ACC112 (cell line): ENCODE measurements at regions not wholly inside any gene's neighbourhood (a gene's known extent, or its start where the extent isn't known, plus 50 kb on each side); places are given as distances from the start of the nearest gene placed in this dataset.
"Not testable (repeated sequence)": the region's sequence is repeated elsewhere in the genome, so short reads cannot be mapped to it uniquely, and the experiment has no call there.

Experiments
- H2AFZ ChIP-seq: fragments of 200-600 bp; sonication (generic); one replicate; pipeline ENCODE4 v1.6.0; 2017; ENCODE audit warnings: antibody characterized with exemption, low read length; ENCODE audit not compliant: unreplicated experiment
- H3K27ac ChIP-seq: fragments of 200-600 bp; sonication (generic); 2 replicates; pipeline ENCODE4 v1.5.1; 2014; ENCODE audit warnings: low read depth, mild to moderate bottlenecking, antibody characterized with exemption, low read length, moderate library complexity
- H3K27me3 ChIP-seq: fragments of 200-600 bp; sonication (generic); 2 replicates; pipeline ENCODE4 v1.6.1; 2014; ENCODE audit warnings: mild to moderate bottlenecking, antibody characterized with exemption, low read length, moderate library complexity, mixed read lengths; ENCODE audit not compliant: insufficient read depth
- H3K36me3 ChIP-seq: fragments of 200-600 bp; sonication (generic); 2 replicates; pipeline ENCODE4 v1.6.1; 2016; ENCODE audit warnings: mild to moderate bottlenecking, antibody characterized with exemption, low read length, moderate library complexity, mixed read lengths; ENCODE audit not compliant: insufficient read depth
- H3K4me1 ChIP-seq: fragments of 200-600 bp; sonication (generic); one replicate; pipeline ENCODE4 v1.6.1; 2016; ENCODE audit warnings: low read length, mixed read lengths; ENCODE audit not compliant: insufficient read depth, unreplicated experiment, control insufficient read depth
- H3K4me3 ChIP-seq: fragments of 200-600 bp; sonication (generic); 2 replicates; pipeline ENCODE4 v1.5.1; 2014; ENCODE audit warnings: mild to moderate bottlenecking, low read depth, low read length
- H3K79me2 ChIP-seq: fragments of 200-600 bp; sonication (generic); one replicate; pipeline ENCODE4 v1.6.0; 2016; ENCODE audit warnings: low read length; ENCODE audit not compliant: control insufficient read depth, unreplicated experiment, insufficient read depth

DNA sequence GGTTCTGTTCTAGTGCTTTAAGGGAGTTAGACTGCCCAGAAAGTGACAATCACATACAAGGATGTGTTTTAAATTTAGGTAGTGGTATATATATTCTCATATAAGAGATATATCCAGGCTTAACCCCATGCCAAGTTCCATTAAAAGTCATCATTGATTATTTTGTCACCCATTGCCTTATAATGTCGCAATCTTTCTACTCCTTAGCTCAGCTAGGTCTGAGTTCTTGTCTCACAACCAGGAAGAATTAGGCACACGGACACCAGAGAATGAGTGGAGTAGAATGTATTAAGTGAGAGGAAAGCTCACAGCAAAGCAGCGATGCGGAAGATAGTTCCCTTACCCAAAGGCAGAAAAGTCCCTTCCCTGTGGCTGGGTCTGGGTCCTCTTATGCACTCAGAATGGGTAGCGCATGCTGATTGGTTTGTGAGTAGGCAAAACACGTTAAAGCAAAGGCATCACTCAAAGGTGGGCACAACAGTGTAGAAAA, 197.2 kb upstream of the AHR start:
- no peak overlapping the region for H2AFZ ChIP-seq
- H3K27me3 ChIP-seq: no peaks in the 10 kb centered on the region
- H3K4me1 ChIP-seq: peaks cover 6% of the 10 kb centered on the region
- no peaks in the 10 kb centered on the region for H3K79me2 ChIP-seq
- no peak overlapping the region for H3K27ac ChIP-seq
- H3K4me3 ChIP-seq: no peak overlapping the region
- no peaks in the 10 kb centered on the region for H3K36me3 ChIP-seq

DNA sequence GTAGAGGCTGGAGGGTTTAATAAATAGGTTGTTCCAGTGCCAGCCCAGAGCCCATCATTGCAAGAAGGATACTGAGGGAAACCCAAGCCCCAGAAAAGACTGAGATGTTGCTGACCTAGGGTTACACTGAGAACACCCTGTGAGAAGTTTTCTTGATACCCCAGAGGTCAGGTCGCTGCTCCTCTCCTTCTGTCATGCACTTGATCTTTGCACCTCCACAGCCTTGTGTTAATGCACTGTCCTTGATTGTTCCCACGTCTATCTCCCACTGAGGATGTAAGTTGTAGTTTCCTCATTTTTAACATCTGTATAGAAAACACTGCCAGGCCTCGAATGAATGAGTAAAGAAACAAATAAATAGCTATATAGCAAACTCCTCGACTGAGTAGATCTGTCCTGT, 195.3 kb upstream of the AHR start:
- H3K4me1 ChIP-seq: peaks cover 6% of the 10 kb centered on the region
- no peak overlapping the region for H2AFZ ChIP-seq
- H3K79me2 ChIP-seq: no peaks in the 10 kb centered on the region
- H3K36me3 ChIP-seq: no peaks in the 10 kb centered on the region
- no peak overlapping the region for H3K27ac ChIP-seq
- no peak overlapping the region for H3K4me3 ChIP-seq
- no peaks in the 10 kb centered on the region for H3K27me3 ChIP-seq

DNA sequence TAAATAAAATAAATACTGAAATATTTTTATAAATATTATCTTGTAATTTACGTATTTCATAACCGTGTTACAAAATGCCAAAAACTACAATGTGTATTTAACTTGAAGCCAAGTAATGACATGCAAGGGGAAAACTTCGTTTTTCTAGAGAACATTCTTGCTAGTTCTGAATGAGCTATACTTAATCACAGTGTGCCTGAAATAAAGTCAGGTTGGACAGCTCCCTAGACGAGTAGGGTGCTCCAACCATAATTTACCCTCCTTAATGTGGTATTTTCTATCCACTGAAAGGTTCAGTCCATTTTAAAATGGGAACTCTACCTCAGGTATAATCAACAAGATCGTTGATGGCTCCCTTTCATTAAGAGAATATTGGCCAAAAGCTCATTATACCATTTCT, 194.5 kb upstream of the AHR start:
- Histone ChIP-seq H3K27ac (no peak overlapping the region), H3K79me2 (no peaks in the 10 kb centered on the region), H3K4me3 (no peak overlapping the region), H3K4me1 (peaks cover 9% of the 10 kb centered on the region), H2AFZ (no peak overlapping the region), H3K36me3 (no peaks in the 10 kb centered on the region), H3K27me3 (no peaks in the 10 kb centered on the region)

DNA sequence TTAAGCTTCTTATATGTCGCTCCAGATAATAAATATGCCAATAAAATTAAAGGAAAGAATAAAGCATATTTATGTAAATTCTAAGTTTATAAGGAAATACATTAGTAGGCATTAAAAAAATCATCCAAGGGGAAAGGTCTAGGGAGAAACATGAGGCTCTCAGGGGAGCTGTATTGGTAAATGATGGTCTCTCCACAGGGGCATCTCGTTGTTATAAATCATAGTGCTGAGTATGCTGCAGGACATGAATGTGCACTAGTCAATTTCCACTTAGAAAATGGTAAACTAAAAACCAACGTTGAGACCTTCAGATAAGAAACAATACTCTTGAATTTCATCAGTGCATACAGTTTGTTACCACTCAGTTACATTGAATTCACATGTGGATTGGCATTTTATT, 194.0 kb upstream of the AHR start:
- H3K4me1 ChIP-seq: peaks cover 8% of the 10 kb centered on the region
- no peaks in the 10 kb centered on the region for H3K79me2 ChIP-seq
- no peak overlapping the region for H3K4me3 ChIP-seq
- no peaks in the 10 kb centered on the region for H3K27me3 ChIP-seq
- H3K27ac ChIP-seq: no peak overlapping the region
- no peak overlapping the region for H2AFZ ChIP-seq
- no peaks in the 10 kb centered on the region for H3K36me3 ChIP-seq

DNA sequence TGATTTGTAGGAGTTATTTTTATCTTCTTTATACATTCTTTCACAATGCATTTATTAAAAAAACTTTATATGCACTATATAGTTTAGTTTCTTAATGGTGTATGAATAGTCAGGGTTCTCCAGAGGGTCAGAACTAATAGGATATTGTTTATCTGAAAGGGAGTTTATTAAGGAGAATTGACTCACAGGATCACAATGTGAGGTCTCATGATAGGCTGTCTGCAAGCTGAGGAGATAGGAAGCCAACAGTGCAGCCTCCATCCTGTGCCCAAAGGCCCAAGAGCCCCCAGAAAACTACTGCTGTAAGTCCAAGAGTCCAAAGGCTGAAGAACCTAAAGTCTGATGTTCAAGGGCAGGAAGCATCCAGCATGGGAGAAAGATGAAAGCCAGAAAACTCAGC, 192.8 kb upstream of the AHR start:
- no peak overlapping the region for H3K4me3 ChIP-seq
- no peak overlapping the region for H3K27ac ChIP-seq
- no peaks in the 10 kb centered on the region for H3K36me3 ChIP-seq
- peaks cover 5% of the 10 kb centered on the region for H3K4me1 ChIP-seq
- no peaks in the 10 kb centered on the region for H3K27me3 ChIP-seq
- H3K79me2 ChIP-seq: no peaks in the 10 kb centered on the region
- H2AFZ ChIP-seq: no peak overlapping the region

DNA sequence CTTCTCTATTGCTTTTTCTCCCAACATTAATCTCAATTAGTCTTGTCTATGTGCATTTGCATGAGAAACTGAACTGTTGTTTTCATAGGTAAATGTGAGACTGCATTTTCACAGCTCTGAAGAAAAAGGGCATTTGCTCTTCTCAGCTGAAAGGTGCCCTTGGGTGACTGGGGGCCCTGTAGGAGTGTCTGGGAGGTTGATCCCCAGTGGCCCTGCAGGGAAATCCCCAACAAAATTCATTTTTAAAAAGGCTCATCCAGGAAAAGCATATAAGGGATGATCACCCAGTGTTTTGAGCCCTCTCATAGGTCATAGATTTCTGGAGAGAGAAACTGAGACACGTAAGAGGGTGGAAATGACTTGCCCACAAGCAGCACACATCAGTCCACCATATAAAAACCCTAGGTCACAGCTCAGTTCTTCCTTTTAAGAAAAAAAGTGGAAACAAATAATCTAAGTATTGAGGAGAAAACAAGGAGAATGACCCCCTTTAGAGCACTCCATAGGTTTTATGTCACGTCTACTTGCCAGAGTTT, 190.3 kb upstream of the AHR start:
- Histone ChIP-seq H3K79me2 (no peaks in the 10 kb centered on the region), H2AFZ (no peak overlapping the region), H3K4me1 (peaks cover 5% of the 10 kb centered on the region), H3K4me3 (no peak overlapping the region), H3K27me3 (no peaks in the 10 kb centered on the region), H3K36me3 (no peaks in the 10 kb centered on the region), H3K27ac (no peak overlapping the region)

DNA sequence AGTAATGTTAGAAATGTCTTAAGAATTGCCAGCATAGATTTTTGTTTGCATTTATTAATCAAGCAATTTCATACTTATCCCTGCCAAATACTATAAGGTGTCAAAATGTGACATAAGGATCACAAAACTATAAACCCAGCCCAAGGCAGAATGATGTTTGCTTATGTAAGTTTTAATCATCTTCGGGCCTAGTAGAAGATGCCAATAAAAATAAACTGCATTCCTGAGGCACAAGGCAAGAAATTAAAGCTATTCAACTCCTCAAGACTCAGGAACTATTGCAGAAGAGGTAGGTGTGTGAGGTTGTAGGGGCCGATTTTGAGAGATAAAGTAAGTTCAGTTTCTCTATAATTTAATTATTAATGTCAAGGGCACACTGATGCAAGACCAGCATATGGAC, 189.4 kb upstream of the AHR start:
- Histone ChIP-seq H2AFZ (no peak overlapping the region), H3K4me1 (peaks cover 5% of the 10 kb centered on the region), H3K27me3 (no peaks in the 10 kb centered on the region), H3K27ac (no peak overlapping the region), H3K79me2 (no peaks in the 10 kb centered on the region), H3K4me3 (no peak overlapping the region), H3K36me3 (no peaks in the 10 kb centered on the region)

DNA sequence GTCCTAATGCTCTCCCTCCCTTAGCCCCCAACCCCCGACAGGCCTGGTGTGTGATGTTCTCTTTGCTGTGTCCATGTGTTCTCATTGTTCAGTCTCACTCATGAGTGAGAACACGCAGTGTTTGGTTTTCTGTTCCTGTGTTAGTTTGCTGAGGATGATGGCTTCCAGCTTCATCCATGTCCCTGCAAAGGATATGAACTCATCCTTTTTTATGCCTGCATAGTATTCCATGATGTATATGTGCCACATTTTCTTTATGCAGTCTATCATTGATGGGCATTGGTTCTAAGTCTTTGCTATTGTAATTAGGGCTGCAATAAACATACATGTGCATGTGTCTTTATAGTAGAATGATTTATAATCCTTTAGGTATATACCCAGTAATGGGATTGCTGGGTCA, 184.7 kb upstream of the AHR start:
- not testable (repeated sequence) for H3K4me1 ChIP-seq, H3K27me3 ChIP-seq, H3K79me2 ChIP-seq, H3K4me3 ChIP-seq, H2AFZ ChIP-seq, H3K36me3 ChIP-seq, H3K27ac ChIP-seq

DNA sequence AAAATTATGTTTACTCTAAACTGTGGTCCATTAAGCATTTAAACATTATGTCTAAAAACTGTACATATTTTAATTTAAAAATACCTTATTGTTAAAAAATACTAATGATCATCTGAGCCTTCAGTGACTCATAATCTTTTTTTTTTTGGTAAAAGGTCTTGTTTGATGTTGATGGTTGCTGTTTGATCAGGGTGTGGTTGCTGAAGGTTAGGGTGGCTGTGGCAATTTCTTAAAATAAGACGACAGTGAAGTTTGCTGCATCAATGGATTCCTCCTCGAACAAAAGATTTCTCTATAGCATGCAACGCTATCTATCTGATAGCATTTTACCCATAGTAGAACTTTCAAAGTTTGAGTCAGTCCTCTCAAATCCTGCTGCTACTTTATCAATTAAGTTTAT, 180.0 kb upstream of the AHR start:
- Histone ChIP-seq H3K27ac (no peak overlapping the region), H3K4me3 (no peak overlapping the region), H3K79me2 (no peaks in the 10 kb centered on the region), H3K4me1 (peaks cover 10% of the 10 kb centered on the region), H2AFZ (no peak overlapping the region), H3K36me3 (no peaks in the 10 kb centered on the region), H3K27me3 (no peaks in the 10 kb centered on the region)

DNA sequence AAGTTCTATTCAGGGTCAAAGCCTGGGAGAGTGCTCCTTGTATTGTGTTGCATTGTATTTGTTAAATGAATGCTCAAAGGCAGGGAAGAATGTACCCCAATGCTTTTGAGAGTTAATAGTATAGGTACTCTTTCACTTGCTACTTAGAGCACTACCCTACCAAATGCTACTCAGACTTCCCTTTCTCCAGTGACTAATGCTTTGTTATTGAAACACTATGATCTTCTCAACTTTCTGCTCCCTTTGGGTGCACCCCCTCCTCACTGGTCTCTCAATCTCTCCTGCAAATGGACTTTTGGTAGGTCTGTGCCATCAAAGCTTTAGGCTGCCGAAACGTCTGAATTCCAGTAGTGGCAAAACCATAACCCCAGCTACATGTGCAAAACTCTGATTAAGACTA, 177.7 kb upstream of the AHR start:
- no peaks in the 10 kb centered on the region for H3K79me2 ChIP-seq
- no peak overlapping the region for H3K4me3 ChIP-seq
- H2AFZ ChIP-seq: no peak overlapping the region
- no peak overlapping the region for H3K27ac ChIP-seq
- H3K4me1 ChIP-seq: peaks cover 13% of the 10 kb centered on the region
- H3K36me3 ChIP-seq: no peaks in the 10 kb centered on the region
- H3K27me3 ChIP-seq: no peaks in the 10 kb centered on the region

DNA sequence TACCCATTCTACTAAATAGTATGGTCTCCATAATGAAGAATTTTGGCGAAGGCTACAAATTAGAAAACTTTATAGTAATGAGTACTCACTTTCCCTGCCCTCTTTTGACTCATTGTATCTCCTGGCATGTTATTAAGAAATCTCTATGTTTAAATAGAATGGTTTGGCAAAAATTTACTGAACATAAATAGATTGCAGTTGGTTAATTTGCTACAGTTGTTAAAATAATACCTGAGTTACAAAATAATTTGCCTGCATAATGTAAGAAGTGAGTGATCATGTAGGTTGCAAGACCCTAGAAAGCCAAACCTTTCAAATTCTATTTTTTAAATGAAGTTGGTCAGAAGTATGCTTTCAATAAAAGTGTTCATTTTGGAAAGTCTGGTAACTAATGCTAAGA, 176.8 kb upstream of the AHR start:
- Histone ChIP-seq H3K4me3 (no peak overlapping the region), H3K79me2 (no peaks in the 10 kb centered on the region), H3K27ac (no peak overlapping the region), H3K4me1 (peaks cover 13% of the 10 kb centered on the region), H2AFZ (no peak overlapping the region), H3K27me3 (no peaks in the 10 kb centered on the region), H3K36me3 (no peaks in the 10 kb centered on the region)
